ENCODE measurements at regions not wholly inside any gene's neighbourhood (a gene's known extent, or its start where the extent isn't known, plus 50 kb on each side); places are given as distances from the start of the nearest gene placed in this dataset.

DNA sequence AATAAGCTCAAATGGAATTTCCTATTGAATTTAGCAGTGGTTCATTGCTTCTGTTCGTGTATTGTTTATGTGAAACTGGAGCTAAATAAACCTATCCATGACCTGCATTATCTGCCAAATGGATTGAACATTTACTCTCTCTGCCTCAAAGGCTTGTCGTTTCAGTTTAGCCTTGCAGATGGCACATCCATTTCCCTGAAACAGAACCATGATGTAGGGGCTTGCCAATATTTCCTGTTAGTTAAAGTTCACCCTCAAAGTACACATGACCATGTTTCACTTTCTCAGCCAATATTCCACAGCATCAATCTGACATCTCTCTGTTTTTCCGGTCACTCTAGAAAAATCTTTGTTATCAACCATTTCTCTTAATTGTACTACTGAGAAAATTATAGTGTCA is 545.3 kb downstream of the TAF11L14 start:
- no peak overlapping the region for H3K18ac ChIP-seq (ENCODE audit: low read depth, low read length)
- H2BK20ac ChIP-seq (ENCODE audit: low read depth, low read length) = no peak overlapping the region
- no CpG with 5 or more reads among the region's 3 CpGs for WGBS, 2 experiments (ENCODE audit: extremely low coverage in 2 of 2, insufficient read length in 1 of 2)
- no peak overlapping the region for H3K4me2 ChIP-seq (ENCODE audit: low read depth, low read length)
- intact Hi-C loops (cut with micrococcal nuclease) = no loop called here
- no peak for DNase-seq
- H4K5ac ChIP-seq (ENCODE audit: low read depth, low read length) = no peak overlapping the region
- H2AK5ac ChIP-seq (ENCODE audit: low read depth, low read length) = no peak overlapping the region
- H3K79me1 ChIP-seq (ENCODE audit: low read depth in 1 of 2, low read length in 2 of 2) = no peaks in the 10 kb centered on the region
- no peak overlapping the region for H3K4me3 ChIP-seq (ENCODE audit: insufficient read depth, low read depth, low read length)
- no peak overlapping the region for H3K14ac ChIP-seq (replicated peaks; ENCODE audit: low read depth, low read length)
- in situ Hi-C loops (cut with MboI; ENCODE audit: low sequenced_read_pairs) = no loop called here
- H3K4me1 ChIP-seq (ENCODE audit: control insufficient read depth, insufficient read depth, low read length) = no peaks in the 10 kb centered on the region
- no peak overlapping the region for H2BK120ac ChIP-seq (ENCODE audit: low read depth, low read length)
- H3K9me1 ChIP-seq (ENCODE audit: insufficient read depth, low read length) = no peaks in the 10 kb centered on the region
- CTCF ChIA-PET = no interaction called here
- H3K9ac ChIP-seq (ENCODE audit: low read depth, low read length) = no peak overlapping the region
- H3K23ac ChIP-seq (ENCODE audit: low read depth, low read length) = no peak overlapping the region
- no peak overlapping the region for H2AK9ac ChIP-seq (replicated peaks; ENCODE audit: low read depth, low read length, poor library complexity)
- H3K9me3 ChIP-seq (ENCODE audit: control insufficient read depth, insufficient read depth, low read length) = no peaks in the 10 kb centered on the region
- H3K36me3 ChIP-seq (ENCODE audit: control insufficient read depth, insufficient read depth, low read length) = no peaks in the 10 kb centered on the region
- H2AFZ ChIP-seq (replicated peaks; ENCODE audit: low read length, poor library complexity) = no peak overlapping the region
- H3K27me3 ChIP-seq (ENCODE audit: control insufficient read depth, insufficient read depth, low read length) = no peaks in the 10 kb centered on the region
- H3K27ac ChIP-seq (ENCODE audit: insufficient read depth, low read length) = no peak overlapping the region
- BruUV-seq (replicated peaks) = no TSS peak
- no peaks in the 10 kb centered on the region for H4K20me1 ChIP-seq (ENCODE audit: insufficient read depth, low read length)
- H3K4ac ChIP-seq (ENCODE audit: low read depth, low read length) = no peak overlapping the region
- no peak overlapping the region for H3K56ac ChIP-seq (ENCODE audit: extremely low read depth, insufficient read depth, low read length)
- TF ChIP-seq RAD21 (IDR thresholded peaks at IDR 0.05; ENCODE audit: low read length) (no peak), BHLHE40 (IDR thresholded peaks at IDR 0.05; ENCODE audit: low read depth, low read length) (no peak), CHD1 (IDR thresholded peaks at IDR 0.05; ENCODE audit: low read depth, low read length) (no peak), RCOR1 (IDR thresholded peaks at IDR 0.05; ENCODE audit: insufficient replicate concordance, low read length) (no peak), MXI1 (IDR thresholded peaks at IDR 0.05; ENCODE audit: borderline replicate concordance, low read depth, low read length) (no peak), NFE2L2 (IDR thresholded peaks at IDR 0.05; ENCODE audit: low read depth, low read length) (no peak), USF2 (IDR thresholded peaks at IDR 0.05; ENCODE audit: low read depth, low read length) (no peak), FOS (IDR thresholded peaks at IDR 0.05; ENCODE audit: low read depth, low read length) (no peak)
- no peak overlapping the region for H4K91ac ChIP-seq (ENCODE audit: insufficient read depth, low read depth, low read length)
- no peak overlapping the region for H4K8ac ChIP-seq (ENCODE audit: low read depth in 2 of 2, low read length in 2 of 2)
- no peak for ATAC-seq (ENCODE audit: low read depth)
- POLR2A ChIA-PET (ENCODE audit: unreplicated experiment) = no interaction called here
- dilution Hi-C loops (cut with HindIII; ENCODE audit: low sequenced_read_pairs, unreplicated experiment) = no loop called here
- H2BK15ac ChIP-seq (ENCODE audit: low read depth, low read length) = no peak overlapping the region
- no peak overlapping the region for H2BK5ac ChIP-seq (ENCODE audit: low read depth, low read length, poor library complexity, severe bottlenecking)

All from IMR-90 (cell line).